Suprapubic skin (tissue), 4 donors: ENCODE measurements at regions not wholly inside any gene's neighbourhood (a gene's known extent, or its start where the extent isn't known, plus 50 kb on each side); places are given as distances from the start of the nearest gene placed in this dataset.

ENCODE experiments used
- DNase-seq, 2 donors: peaks; one replicate each; pipeline ENCODE4 v3.0.0-alpha.2; 2019; ENCODE audit warnings: low spot score in 2 of 2
- H3K27ac ChIP-seq: fragments of 200-600 bp; sonication (generic); one replicate; pipeline ENCODE4 v1.5.1; 2019
- H3K27me3 ChIP-seq: fragments of 200-600 bp; sonication (generic); one replicate; pipeline ENCODE4 v1.5.1; 2019
- H3K36me3 ChIP-seq: fragments of 200-600 bp; sonication (generic); one replicate; pipeline ENCODE4 v1.5.1; 2019
- H3K4me1 ChIP-seq: fragments of 200-600 bp; sonication (generic); one replicate; pipeline ENCODE4 v1.5.1; 2019
- H3K4me3 ChIP-seq: fragments of 200-600 bp; sonication (generic); one replicate; pipeline ENCODE4 v1.5.1; 2019; ENCODE audit warnings: mild to moderate bottlenecking
- H3K9me3 ChIP-seq: fragments of 200-600 bp; sonication (generic); one replicate; pipeline ENCODE4 v1.5.1; 2019
- EP300 ChIP-seq: sonication (generic); formaldehyde crosslinking; IDR thresholded peaks from one replicate; pipeline ENCODE4 v1.6.1; 2017; ENCODE audit warnings: antibody characterized with exemption
- POLR2A ChIP-seq, 2 donors: fragments of 450-650 bp; IDR thresholded peaks; one replicate each; pipeline ENCODE4 v1.6.1; 2017; ENCODE audit warnings: antibody characterized with exemption in 2 of 2, mild to moderate bottlenecking in 2 of 2, moderate library complexity in 2 of 2
- POLR2AphosphoS5 ChIP-seq, 3 donors: sonication (generic); formaldehyde crosslinking; IDR thresholded peaks; one replicate each; pipeline ENCODE4 v1.6.1; 2017; ENCODE audit warnings: antibody characterized with exemption in 3 of 3
- WGBS: methylation state at CpG from one replicate; pipeline ENCODE4 v1.1.5; 2018; 5-methylcytosine and 5-hydroxymethylcytosine counted together
- TF ChIP-seq, protein P1 (sequence below), 2 donors: fragments of 200-600 bp in 1 of 2; fragments of 450-650 bp in 1 of 2; sonication (generic) in 1 of 2; IDR thresholded peaks; one replicate each; pipeline ENCODE4 v1.5.1; 2016 to 2019; ENCODE audit warnings: antibody characterized with exemption in 2 of 2, mild to moderate bottlenecking in 1 of 2, moderate library complexity in 1 of 2

DNA sequence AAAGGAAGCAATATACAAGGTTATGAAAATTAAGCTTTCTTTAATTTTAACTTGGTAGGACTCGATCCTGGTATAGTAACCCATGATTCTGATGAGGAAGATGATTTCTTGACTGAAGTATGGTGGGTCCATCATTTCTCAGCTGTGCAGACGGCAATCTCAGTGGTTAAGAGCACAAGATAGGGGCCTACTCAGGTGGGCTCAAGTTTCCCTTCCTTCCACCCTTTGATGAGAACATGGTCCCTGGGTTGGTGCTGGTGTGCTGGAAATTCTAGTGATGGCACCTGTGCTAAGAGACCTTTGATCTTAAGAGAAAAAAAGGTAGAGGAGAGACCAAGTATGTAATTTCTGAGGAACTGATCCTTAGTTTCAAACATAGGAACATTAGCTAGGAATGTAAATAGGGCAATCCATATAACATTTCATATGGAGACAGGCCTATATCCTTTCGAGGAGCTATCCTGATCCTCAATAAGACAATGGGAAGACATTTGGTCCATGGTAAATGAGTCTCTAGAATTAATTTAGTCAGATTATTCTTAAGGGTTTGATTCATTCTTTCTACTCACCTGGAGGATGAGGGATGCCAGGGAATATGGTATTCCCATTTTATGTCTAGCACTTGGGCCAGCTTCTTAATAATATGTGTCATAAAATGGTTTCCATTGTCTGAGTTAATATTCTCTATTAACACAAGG lies 104.5 kb upstream of the NECTIN3 start:
- no peak for TF ChIP-seq POLR2A (IDR thresholded peaks at IDR 0.05)
- TF ChIP-seq EP300 = no peak
- TF ChIP-seq, protein P1, sequence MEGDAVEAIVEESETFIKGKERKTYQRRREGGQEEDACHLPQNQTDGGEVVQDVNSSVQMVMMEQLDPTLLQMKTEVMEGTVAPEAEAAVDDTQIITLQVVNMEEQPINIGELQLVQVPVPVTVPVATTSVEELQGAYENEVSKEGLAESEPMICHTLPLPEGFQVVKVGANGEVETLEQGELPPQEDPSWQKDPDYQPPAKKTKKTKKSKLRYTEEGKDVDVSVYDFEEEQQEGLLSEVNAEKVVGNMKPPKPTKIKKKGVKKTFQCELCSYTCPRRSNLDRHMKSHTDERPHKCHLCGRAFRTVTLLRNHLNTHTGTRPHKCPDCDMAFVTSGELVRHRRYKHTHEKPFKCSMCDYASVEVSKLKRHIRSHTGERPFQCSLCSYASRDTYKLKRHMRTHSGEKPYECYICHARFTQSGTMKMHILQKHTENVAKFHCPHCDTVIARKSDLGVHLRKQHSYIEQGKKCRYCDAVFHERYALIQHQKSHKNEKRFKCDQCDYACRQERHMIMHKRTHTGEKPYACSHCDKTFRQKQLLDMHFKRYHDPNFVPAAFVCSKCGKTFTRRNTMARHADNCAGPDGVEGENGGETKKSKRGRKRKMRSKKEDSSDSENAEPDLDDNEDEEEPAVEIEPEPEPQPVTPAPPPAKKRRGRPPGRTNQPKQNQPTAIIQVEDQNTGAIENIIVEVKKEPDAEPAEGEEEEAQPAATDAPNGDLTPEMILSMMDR (IDR thresholded peaks at IDR 0.05) = no peak
- no peak for TF ChIP-seq POLR2AphosphoS5 (IDR thresholded peaks at IDR 0.05)
- H3K36me3 ChIP-seq = no peaks in the 10 kb centered on the region
- no peak for DNase-seq
- no peaks in the 10 kb centered on the region for H3K27me3 ChIP-seq
- H3K9me3 ChIP-seq = peaks cover 11% of the 10 kb centered on the region
- no peak overlapping the region for H3K27ac ChIP-seq
- 93% methylated on average over 3 of the region's 3 CpGs for WGBS
- H3K4me1 ChIP-seq = no peaks in the 10 kb centered on the region
- no peak overlapping the region for H3K4me3 ChIP-seq

DNA sequence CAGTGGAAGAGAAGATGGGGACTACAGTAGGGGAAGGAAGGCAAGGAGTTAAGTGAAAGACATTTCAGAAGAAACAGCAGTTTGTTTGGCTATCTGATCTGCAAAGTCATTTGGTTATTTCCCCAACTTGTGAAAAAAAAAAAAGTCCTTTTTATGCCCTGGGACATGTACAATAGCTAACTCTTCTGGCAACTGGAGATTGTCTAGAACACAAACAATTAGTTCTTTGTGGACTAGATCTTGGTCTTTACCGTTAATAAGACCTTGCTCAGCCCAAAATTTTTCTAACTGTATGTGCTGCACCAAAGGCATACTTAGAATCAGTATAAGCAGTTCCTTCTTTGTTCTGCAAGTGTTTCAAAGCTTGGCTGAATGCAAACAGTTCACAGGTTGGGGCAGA lies 103.5 kb upstream of the NECTIN3 start:
- DNase-seq = no peak
- Histone ChIP-seq H3K36me3 (no peaks in the 10 kb centered on the region), H3K9me3 (peaks cover 11% of the 10 kb centered on the region), H3K4me1 (no peaks in the 10 kb centered on the region), H3K27ac (no peak overlapping the region), H3K27me3 (no peaks in the 10 kb centered on the region), H3K4me3 (no peak overlapping the region)
- TF ChIP-seq EP300 (no peak), POLR2AphosphoS5 (IDR thresholded peaks at IDR 0.05) (no peak)
- TF ChIP-seq, protein P1 (IDR thresholded peaks at IDR 0.05) = no peak
- WGBS = 54% methylated on average over 1 of the region's 1 CpG

DNA sequence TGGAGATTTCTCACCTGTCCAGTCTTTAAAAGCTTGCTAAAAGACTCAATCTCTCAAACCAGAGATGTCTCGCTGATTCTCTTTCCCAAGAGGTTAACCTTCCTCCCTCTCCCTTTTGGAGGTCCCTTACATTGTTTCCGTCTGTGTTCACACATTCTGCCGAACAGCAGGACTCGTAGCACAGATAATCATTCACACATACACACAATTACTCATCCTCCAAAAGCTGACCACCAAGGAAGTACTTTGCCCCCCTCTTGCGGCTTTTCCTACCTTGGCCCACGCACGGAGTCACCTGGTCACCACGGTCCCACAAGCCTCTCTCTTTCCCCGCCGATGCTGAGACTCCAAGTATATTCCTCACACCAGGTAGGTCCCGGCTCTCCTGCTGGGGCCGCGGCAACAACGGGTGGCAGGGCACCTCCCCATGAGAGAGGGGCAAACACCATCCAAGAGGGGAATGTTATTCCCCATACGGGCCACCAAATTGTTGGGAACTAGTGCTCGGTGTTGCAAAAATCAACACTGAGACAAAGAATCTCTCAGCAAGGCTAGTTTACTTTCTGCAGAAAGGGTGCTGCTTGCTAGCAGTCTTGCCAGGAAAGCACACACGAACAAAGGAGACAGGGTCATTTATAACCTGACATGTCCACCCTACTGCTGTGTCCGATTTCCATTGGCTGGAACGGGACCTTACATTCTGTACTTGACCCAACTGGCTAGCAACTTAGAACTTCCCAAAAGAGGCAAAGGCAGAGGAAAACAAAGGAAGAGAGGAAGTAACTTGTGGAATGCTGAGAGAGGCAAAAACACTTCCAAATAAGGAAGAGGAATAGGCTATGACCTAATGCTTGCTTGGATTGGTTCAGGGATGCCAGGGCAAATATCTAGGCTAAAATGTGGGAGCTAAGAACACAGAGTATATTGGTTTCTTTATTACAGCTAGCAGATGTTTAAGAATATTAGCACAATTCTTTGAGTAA lies 102.1 kb upstream of the NECTIN3 start:
- H3K27me3 ChIP-seq = no peaks in the 10 kb centered on the region
- no peak overlapping the region for H3K27ac ChIP-seq
- TF ChIP-seq POLR2AphosphoS5 (IDR thresholded peaks at IDR 0.05) (no peak), EP300 (no peak), POLR2A (IDR thresholded peaks at IDR 0.05) (no peak)
- TF ChIP-seq, protein P1 (IDR thresholded peaks at IDR 0.05) = no peak
- H3K4me3 ChIP-seq = no peak overlapping the region
- H3K9me3 ChIP-seq = peaks cover 11% of the 10 kb centered on the region
- no peaks in the 10 kb centered on the region for H3K36me3 ChIP-seq
- 93% methylated on average over 19 of the region's 19 CpGs for WGBS
- DNase-seq = no peak
- H3K4me1 ChIP-seq = no peaks in the 10 kb centered on the region

DNA sequence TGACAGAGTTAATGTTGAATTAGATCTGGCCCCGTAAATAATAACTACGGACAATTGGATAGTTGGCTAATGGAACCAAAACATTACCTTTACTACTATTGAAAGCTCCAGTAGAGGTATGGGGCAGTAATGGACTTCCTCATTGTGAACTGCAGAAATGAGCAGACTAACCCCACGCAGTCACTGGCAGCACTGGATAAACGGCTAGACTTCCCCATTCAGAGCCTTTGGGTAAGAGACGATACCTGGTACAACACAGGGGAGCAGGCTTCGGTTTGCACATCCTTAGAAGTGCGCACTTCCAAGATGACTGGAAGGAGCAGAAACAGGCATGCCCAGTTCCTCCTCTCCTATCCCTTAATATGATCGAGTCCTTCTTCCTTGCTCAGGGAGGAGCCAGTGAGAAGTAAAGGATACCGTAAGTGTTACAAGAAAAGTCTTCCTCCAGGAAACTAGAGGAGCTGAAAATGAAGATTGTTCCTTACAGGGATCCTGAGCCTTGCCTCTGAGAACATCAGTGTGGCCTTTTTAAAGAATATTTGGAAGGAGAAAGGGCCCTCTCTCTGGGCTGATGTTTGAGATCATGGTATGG lies 100.5 kb upstream of the NECTIN3 start:
- peaks cover 11% of the 10 kb centered on the region for H3K9me3 ChIP-seq
- TF ChIP-seq, protein P1 (IDR thresholded peaks at IDR 0.05) = no peak
- H3K27me3 ChIP-seq = no peaks in the 10 kb centered on the region
- H3K4me3 ChIP-seq = no peak overlapping the region
- DNase-seq = no peak
- no peaks in the 10 kb centered on the region for H3K4me1 ChIP-seq
- 93% methylated on average over 9 of the region's 9 CpGs for WGBS
- H3K36me3 ChIP-seq = no peaks in the 10 kb centered on the region
- H3K27ac ChIP-seq = no peak overlapping the region
